ENCODE measurements at regions not wholly inside any gene's neighbourhood (a gene's known extent, or its start where the extent isn't known, plus 50 kb on each side); places are given as distances from the start of the nearest gene placed in this dataset.

GRCh38 chr6:98037571-98037970 lies 754.6 kb upstream of the MMS22L start:
- no peak for TF ChIP-seq ZNF565 (CRISPR knock-in tag; conservative IDR thresholded peaks at IDR 0.05; ENCODE audit: low read depth)
- ATAC-seq = no peak

- ATAC-seq = no peak
- TF ChIP-seq ZC3H10 (CRISPR knock-in tag; IDR thresholded peaks at IDR 0.05) (no peak), SNAI2 (CRISPR knock-in tag; IDR thresholded peaks at IDR 0.05) (no peak)
Measured at GRCh38 chr6:98039443-98039842, 756.4 kb upstream of the MMS22L start.

GRCh38 chr6:98039904-98040607 lies 757.0 kb upstream of the MMS22L start:
- peak; percentile 81 for ATAC-seq

GRCh38 chr6:98041056-98041455 lies 758.0 kb upstream of the MMS22L start:
- no peak for ATAC-seq
- TF ChIP-seq GLIS3 (CRISPR knock-in tag; IDR thresholded peaks at IDR 0.05) (no peak), TCF4 (CRISPR knock-in tag; IDR thresholded peaks at IDR 0.05; ENCODE audit: borderline replicate concordance) (no peak), POU6F1 (CRISPR knock-in tag; IDR thresholded peaks at IDR 0.05; ENCODE audit: borderline replicate concordance, low read depth) (no peak), ZNF8 (CRISPR knock-in tag; IDR thresholded peaks at IDR 0.05) (no peak), ISL1 (CRISPR knock-in tag; IDR thresholded peaks at IDR 0.05) (no peak), ZC3H10 (CRISPR knock-in tag; IDR thresholded peaks at IDR 0.05) (no peak)

More at GRCh38 chr6:98039904-98040607, 757.0 kb upstream of the MMS22L start:
- TF ChIP-seq CREB5 (CRISPR knock-in tag; IDR thresholded peaks at IDR 0.05; ENCODE audit: low read depth) (no peak), ZNF565 (CRISPR knock-in tag; conservative IDR thresholded peaks at IDR 0.05; ENCODE audit: low read depth) (no peak), BACH2 (CRISPR knock-in tag; IDR thresholded peaks at IDR 0.05; ENCODE audit: borderline replicate concordance) (no peak), CSRNP3 (CRISPR knock-in tag; IDR thresholded peaks at IDR 0.05) (no peak), ZNF8 (CRISPR knock-in tag; IDR thresholded peaks at IDR 0.05) (no peak), TSHZ2 (CRISPR knock-in tag; IDR thresholded peaks at IDR 0.05) (no peak), TCF4 (CRISPR knock-in tag; IDR thresholded peaks at IDR 0.05; ENCODE audit: borderline replicate concordance) (no peak), POU6F1 (CRISPR knock-in tag; IDR thresholded peaks at IDR 0.05; ENCODE audit: borderline replicate concordance, low read depth) (no peak), ESRRG (CRISPR knock-in tag; IDR thresholded peaks at IDR 0.05) (no peak), TOX (CRISPR knock-in tag; IDR thresholded peaks at IDR 0.05; ENCODE audit: borderline replicate concordance) (no peak), PPARA (CRISPR knock-in tag; IDR thresholded peaks at IDR 0.05; ENCODE audit: borderline replicate concordance) (no peak), ZC3H10 (CRISPR knock-in tag; IDR thresholded peaks at IDR 0.05) (no peak)

- TF ChIP-seq GLIS3 (CRISPR knock-in tag; IDR thresholded peaks at IDR 0.05) (no peak), TCF4 (CRISPR knock-in tag; IDR thresholded peaks at IDR 0.05; ENCODE audit: borderline replicate concordance) (peak; percentile 22; the same call in 1 of the 2 replicates), ZFP3 (CRISPR knock-in tag; IDR thresholded peaks at IDR 0.05) (no peak), PPARA (CRISPR knock-in tag; IDR thresholded peaks at IDR 0.05; ENCODE audit: borderline replicate concordance) (no peak)
Measured at GRCh38 chr6:98041921-98042320, 758.9 kb upstream of the MMS22L start.

More at GRCh38 chr6:98041921-98042320, 758.9 kb upstream of the MMS22L start:
- peak; percentile 44; the same call in 2 of the 3 replicates for ATAC-seq

All from SK-N-SH treated with all-trans-retinoic acid at 6 μM for 48 hours (cell line).